Neural progenitor cell (in vitro differentiated cells): ENCODE measurements at regions not wholly inside any gene's neighbourhood (a gene's known extent, or its start where the extent isn't known, plus 50 kb on each side); places are given as distances from the start of the nearest gene placed in this dataset.

Experiments used
- DNase-seq: peaks from one replicate; pipeline ENCODE4 v3.0.0-alpha.2; 2016; ENCODE audit warnings: low spot score
- H2AFZ ChIP-seq: fragments of 200-600 bp; sonication (generic); replicated peaks from 2 replicates; pipeline ENCODE4 v1.6.1; 2016; ENCODE audit warnings: antibody characterized with exemption
- H3F3A ChIP-seq: fragments of 200-600 bp; sonication (generic); 2 replicates; pipeline ENCODE4 v1.6.1; 2016; ENCODE audit warnings: antibody characterized with exemption, low read depth
- H3K27ac ChIP-seq: fragments of 200-600 bp; sonication (generic); 2 replicates; pipeline ENCODE4 v1.5.1; 2016; ENCODE audit warnings: mild to moderate bottlenecking
- H3K27me3 ChIP-seq: fragments of 200-600 bp; sonication (generic); 2 replicates; pipeline ENCODE4 v1.6.1; 2016; ENCODE audit warnings: mild to moderate bottlenecking, moderate library complexity
- H3K36me3 ChIP-seq: fragments of 200-600 bp; sonication (generic); 2 replicates; pipeline ENCODE4 v1.5.1; 2016
- H3K4me1 ChIP-seq: fragments of 200-600 bp; sonication (generic); 2 replicates; pipeline ENCODE4 v1.6.1; 2016; ENCODE audit warnings: mixed run types
- H3K4me2 ChIP-seq: fragments of 200-600 bp; sonication (generic); 2 replicates; pipeline ENCODE4 v1.6.1; 2016
- H3K4me3 ChIP-seq: fragments of 200-600 bp; sonication (generic); 2 replicates; pipeline ENCODE4 v1.5.1; 2016
- H3K79me2 ChIP-seq: fragments of 200-600 bp; sonication (generic); 2 replicates; pipeline ENCODE4 v1.6.1; 2016; ENCODE audit warnings: low read depth
- H3K9ac ChIP-seq: fragments of 200-600 bp; sonication (generic); 2 replicates; pipeline ENCODE4 v1.6.1; 2016
- H3K9me3 ChIP-seq: fragments of 200-600 bp; sonication (generic); 2 replicates; pipeline ENCODE4 v1.5.1; 2016; ENCODE audit warnings: low read depth
- H4K20me1 ChIP-seq: fragments of 200-600 bp; sonication (generic); 2 replicates; pipeline ENCODE4 v1.6.1; 2016; ENCODE audit warnings: low read depth
- H3K27ac Mint-ChIP-seq: 3 replicates; pipeline ENCODE4 v1.8.0; 2021; ENCODE audit warnings: mixed read lengths
- H3K27me3 Mint-ChIP-seq: 2 replicates; pipeline ENCODE4 v1.8.0; 2022; ENCODE audit warnings: low read depth, mild to moderate bottlenecking, inconsistent platforms, moderate library complexity, mixed read lengths; ENCODE audit not compliant: insufficient read depth
- H3K36me3 Mint-ChIP-seq: 3 replicates; pipeline ENCODE4 v1.8.0; 2021; ENCODE audit warnings: mixed read lengths
- H3K4me1 Mint-ChIP-seq: 3 replicates; pipeline ENCODE4 v1.8.0; 2021; ENCODE audit warnings: mixed read lengths
- H3K4me3 Mint-ChIP-seq: 3 replicates; pipeline ENCODE4 v1.8.0; 2021; ENCODE audit warnings: mild to moderate bottlenecking, moderate library complexity, mixed read lengths
- H3K9me3 Mint-ChIP-seq: 3 replicates; pipeline ENCODE4 v1.8.0; 2020; ENCODE audit warnings: mixed read lengths
- EZH2 ChIP-seq: fragments of 200-600 bp; sonication (generic); IDR thresholded peaks from 2 replicates; pipeline ENCODE4 v1.6.1; 2017; ENCODE audit warnings: antibody characterized with exemption, mild to moderate bottlenecking, moderate library complexity
- EZH2phosphoT487 ChIP-seq: fragments of 200-600 bp; sonication (generic); IDR thresholded peaks from 2 replicates; pipeline ENCODE4 v1.6.1; 2017; ENCODE audit warnings: antibody characterized with exemption
- TF ChIP-seq, protein P1 (sequence below): fragments of 200-600 bp; sonication (generic); IDR thresholded peaks from 2 replicates; pipeline ENCODE4 v1.5.1; 2017; ENCODE audit warnings: antibody characterized with exemption, mild to moderate bottlenecking

DNA sequence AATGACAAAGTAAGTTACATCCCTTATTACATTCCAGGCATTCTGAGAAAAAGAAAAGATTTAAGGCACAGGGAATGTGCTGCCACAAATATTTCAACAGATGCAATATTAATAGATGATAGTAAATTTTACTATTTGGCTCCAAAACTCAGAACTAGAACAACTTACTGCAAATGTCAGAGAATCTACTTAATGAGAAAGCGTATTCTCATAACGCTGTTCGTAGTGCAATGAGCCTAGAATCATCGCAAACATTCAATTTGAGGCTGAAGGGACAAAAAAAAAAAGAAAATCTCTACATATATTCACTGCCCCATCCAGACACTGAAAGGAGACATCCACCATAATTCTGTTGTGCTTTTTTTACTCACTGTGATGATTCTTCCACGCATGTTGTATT, 272.1 kb upstream of the DOK6 start:
- Histone ChIP-seq H2AFZ (no peak overlapping the region), H3K36me3 (no peaks in the 10 kb centered on the region), H3K9me3 (no peaks in the 10 kb centered on the region), H3K4me3 (no peak overlapping the region), H3K27me3 (no peaks in the 10 kb centered on the region), H3F3A (no peaks in the 10 kb centered on the region), H3K27ac (no peak overlapping the region), H3K4me2 (no peak overlapping the region), H3K4me1 (no peaks in the 10 kb centered on the region), H4K20me1 (no peaks in the 10 kb centered on the region), H3K79me2 (no peaks in the 10 kb centered on the region), H3K9ac (no peak overlapping the region)
- Mint-ChIP-seq H3K27me3 (peaks cover 3% of the 10 kb centered on the region), H3K4me3 (no peak overlapping the region), H3K36me3 (no peaks in the 10 kb centered on the region), H3K4me1 (no peaks in the 10 kb centered on the region), H3K27ac (no peak overlapping the region), H3K9me3 (peaks cover 3% of the 10 kb centered on the region)
- TF ChIP-seq EZH2phosphoT487: no peak
- TF ChIP-seq EZH2: no peak
- TF ChIP-seq, protein P1, sequence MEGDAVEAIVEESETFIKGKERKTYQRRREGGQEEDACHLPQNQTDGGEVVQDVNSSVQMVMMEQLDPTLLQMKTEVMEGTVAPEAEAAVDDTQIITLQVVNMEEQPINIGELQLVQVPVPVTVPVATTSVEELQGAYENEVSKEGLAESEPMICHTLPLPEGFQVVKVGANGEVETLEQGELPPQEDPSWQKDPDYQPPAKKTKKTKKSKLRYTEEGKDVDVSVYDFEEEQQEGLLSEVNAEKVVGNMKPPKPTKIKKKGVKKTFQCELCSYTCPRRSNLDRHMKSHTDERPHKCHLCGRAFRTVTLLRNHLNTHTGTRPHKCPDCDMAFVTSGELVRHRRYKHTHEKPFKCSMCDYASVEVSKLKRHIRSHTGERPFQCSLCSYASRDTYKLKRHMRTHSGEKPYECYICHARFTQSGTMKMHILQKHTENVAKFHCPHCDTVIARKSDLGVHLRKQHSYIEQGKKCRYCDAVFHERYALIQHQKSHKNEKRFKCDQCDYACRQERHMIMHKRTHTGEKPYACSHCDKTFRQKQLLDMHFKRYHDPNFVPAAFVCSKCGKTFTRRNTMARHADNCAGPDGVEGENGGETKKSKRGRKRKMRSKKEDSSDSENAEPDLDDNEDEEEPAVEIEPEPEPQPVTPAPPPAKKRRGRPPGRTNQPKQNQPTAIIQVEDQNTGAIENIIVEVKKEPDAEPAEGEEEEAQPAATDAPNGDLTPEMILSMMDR: no peak
- DNase-seq: no peak

DNA sequence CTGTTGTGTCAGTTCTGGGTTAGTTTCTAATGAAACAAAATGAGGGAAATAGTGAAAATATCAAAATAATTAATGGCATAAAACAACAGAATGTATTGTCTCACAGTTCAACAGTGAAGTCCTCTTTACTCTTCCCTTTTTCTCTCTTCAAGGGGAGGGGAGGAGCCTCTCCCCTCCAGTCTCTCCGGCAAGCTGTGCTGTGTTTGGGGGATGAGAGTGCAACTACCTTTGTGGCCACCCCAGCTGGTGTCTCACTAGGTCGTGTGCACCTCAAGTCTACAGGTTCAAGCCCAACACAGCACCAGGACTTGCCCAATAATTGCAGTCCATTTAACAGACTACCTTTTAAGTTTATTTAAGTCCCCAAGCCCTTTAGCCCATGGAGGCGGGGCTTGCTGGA, 271.7 kb upstream of the DOK6 start:
- Histone ChIP-seq H3F3A (no peaks in the 10 kb centered on the region), H3K27ac (no peak overlapping the region), H3K4me2 (no peak overlapping the region), H4K20me1 (no peaks in the 10 kb centered on the region), H3K27me3 (no peaks in the 10 kb centered on the region), H3K4me3 (no peak overlapping the region), H3K9ac (no peak overlapping the region), H3K79me2 (no peaks in the 10 kb centered on the region), H3K9me3 (no peaks in the 10 kb centered on the region), H2AFZ (peak overlapping the region; percentile 40), H3K36me3 (no peaks in the 10 kb centered on the region), H3K4me1 (no peaks in the 10 kb centered on the region)
- Mint-ChIP-seq H3K36me3 (no peaks in the 10 kb centered on the region), H3K4me1 (no peaks in the 10 kb centered on the region), H3K27me3 (peaks cover 3% of the 10 kb centered on the region), H3K9me3 (peaks cover 3% of the 10 kb centered on the region), H3K4me3 (no peak overlapping the region), H3K27ac (no peak overlapping the region)
- no peak for DNase-seq
- TF ChIP-seq, protein P1: no peak
- TF ChIP-seq EZH2: no peak
- TF ChIP-seq EZH2phosphoT487: no peak

DNA sequence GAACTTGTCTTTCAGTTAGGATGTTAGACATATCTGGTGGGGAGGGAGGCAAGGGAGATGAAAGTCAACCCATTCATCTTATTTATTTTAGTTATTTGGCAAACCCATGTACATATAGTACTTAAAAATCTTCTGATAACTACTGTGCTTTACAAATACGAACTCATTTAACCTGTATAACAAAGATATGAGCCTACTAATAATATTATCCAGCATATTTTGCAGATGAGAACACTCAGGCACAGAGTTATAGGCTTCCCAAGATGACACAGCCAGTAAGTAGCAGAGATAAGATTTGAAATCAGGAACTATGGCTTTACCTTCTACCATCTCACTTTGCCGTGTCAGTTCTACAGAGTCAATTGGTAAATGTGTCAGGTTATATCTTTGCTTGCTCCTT, 262.6 kb upstream of the DOK6 start:
- Mint-ChIP-seq H3K27me3 (no peaks in the 10 kb centered on the region), H3K4me1 (no peaks in the 10 kb centered on the region), H3K9me3 (no peaks in the 10 kb centered on the region), H3K36me3 (no peaks in the 10 kb centered on the region), H3K4me3 (no peak overlapping the region), H3K27ac (no peak overlapping the region)
- Histone ChIP-seq H2AFZ (no peak overlapping the region), H3K27ac (no peak overlapping the region), H4K20me1 (no peaks in the 10 kb centered on the region), H3K9me3 (no peaks in the 10 kb centered on the region), H3F3A (no peaks in the 10 kb centered on the region), H3K4me3 (no peak overlapping the region), H3K36me3 (no peaks in the 10 kb centered on the region), H3K27me3 (no peaks in the 10 kb centered on the region), H3K4me2 (no peak overlapping the region), H3K79me2 (no peaks in the 10 kb centered on the region), H3K9ac (no peak overlapping the region), H3K4me1 (no peaks in the 10 kb centered on the region)
- TF ChIP-seq EZH2phosphoT487: no peak
- TF ChIP-seq, protein P1: no peak
- TF ChIP-seq EZH2: no peak
- no peak for DNase-seq

DNA sequence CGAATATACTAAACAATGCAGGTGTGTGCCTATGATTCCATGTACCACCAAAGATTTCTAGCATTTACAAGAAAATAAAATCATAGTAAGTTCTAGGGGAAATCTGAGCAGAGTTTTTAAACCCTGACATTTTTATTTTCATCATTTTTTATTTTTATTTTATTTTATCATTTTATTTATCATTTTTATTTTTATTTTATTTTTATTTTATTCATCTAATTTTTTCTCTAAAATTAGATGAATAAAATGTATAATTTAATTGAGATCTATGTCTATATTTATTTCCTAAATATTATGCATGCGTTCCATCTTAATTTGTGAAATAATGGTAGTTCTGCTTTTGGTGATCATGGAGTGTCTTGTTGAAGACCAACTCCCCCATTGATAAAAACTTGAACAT, 257.6 kb upstream of the DOK6 start:
- H3K36me3 ChIP-seq: no peaks in the 10 kb centered on the region
- Mint-ChIP-seq H3K4me1 (no peaks in the 10 kb centered on the region), H3K27ac (no peak overlapping the region), H3K27me3 (no peaks in the 10 kb centered on the region), H3K4me3 (no peak overlapping the region), H3K36me3 (no peaks in the 10 kb centered on the region), H3K9me3 (no peaks in the 10 kb centered on the region)
- H4K20me1 ChIP-seq: no peaks in the 10 kb centered on the region
- TF ChIP-seq EZH2 (no peak), EZH2phosphoT487 (no peak)
- TF ChIP-seq, protein P1: no peak
- H3F3A ChIP-seq: no peaks in the 10 kb centered on the region
- DNase-seq: no peak
- H2AFZ ChIP-seq: no peak overlapping the region
- H3K79me2 ChIP-seq: no peaks in the 10 kb centered on the region
- H3K9me3 ChIP-seq: no peaks in the 10 kb centered on the region
- H3K4me3 ChIP-seq: no peak overlapping the region
- no peak overlapping the region for H3K9ac ChIP-seq
- H3K4me1 ChIP-seq: no peaks in the 10 kb centered on the region
- no peak overlapping the region for H3K27ac ChIP-seq
- H3K27me3 ChIP-seq: no peaks in the 10 kb centered on the region
- no peak overlapping the region for H3K4me2 ChIP-seq
